Right atrium auricular region (tissue), 2 donors: ENCODE measurements at regions not wholly inside any gene's neighbourhood (a gene's known extent, or its start where the extent isn't known, plus 50 kb on each side); places are given as distances from the start of the nearest gene placed in this dataset.

Source experiments
- DNase-seq: peaks from one replicate; pipeline ENCODE4 v3.0.0-alpha.2; 2019; ENCODE audit warnings: low spot score
- H3K27ac ChIP-seq, 2 donors: fragments of 200-600 bp; sonication (generic); 1 replicate in 1 of 2; 2 replicates in 1 of 2; pipeline ENCODE4 v1.5.1; 2016 to 2019
- H3K27me3 ChIP-seq, 2 donors: fragments of 200-600 bp; sonication (generic); one replicate each; pipeline versions ENCODE4 v1.5.1 to v1.6.0; 2017 to 2019
- H3K36me3 ChIP-seq: fragments of 200-600 bp; sonication (generic); one replicate; pipeline ENCODE4 v1.5.1; 2016
- H3K4me1 ChIP-seq, 2 donors: fragments of 200-600 bp; sonication (generic); one replicate each; pipeline versions ENCODE4 v1.5.1 to v1.6.0; 2017 to 2019
- H3K4me3 ChIP-seq, 2 donors: fragments of 200-600 bp; sonication (generic); 1 replicate in 1 of 2; 2 replicates in 1 of 2; pipeline ENCODE4 v1.5.1; 2017 to 2019; ENCODE audit warnings: mild to moderate bottlenecking in 1 of 2, moderate library complexity in 1 of 2
- H3K9me3 ChIP-seq, 2 donors: fragments of 200-600 bp; sonication (generic); one replicate each; pipeline ENCODE4 v1.5.1; 2019
- TF ChIP-seq, protein P1 (sequence below), 2 donors: fragments of 200-600 bp; sonication (generic); IDR thresholded peaks; one replicate each; pipeline ENCODE4 v1.5.1; 2019; ENCODE audit warnings: antibody characterized with exemption in 2 of 2

GRCh38 chr2:15865923-15866322, 74.4 kb upstream of the MYCN start:
- Histone ChIP-seq H3K9me3 (peaks cover 0 to 8% of the 10 kb centered on the region in 2 donors), H3K27ac (no peak overlapping the region), H3K36me3 (no peaks in the 10 kb centered on the region), H3K4me3 (no peak overlapping the region), H3K4me1 (no peaks in the 10 kb centered on the region), H3K27me3 (no peaks in the 10 kb centered on the region)
- TF ChIP-seq, protein P1, sequence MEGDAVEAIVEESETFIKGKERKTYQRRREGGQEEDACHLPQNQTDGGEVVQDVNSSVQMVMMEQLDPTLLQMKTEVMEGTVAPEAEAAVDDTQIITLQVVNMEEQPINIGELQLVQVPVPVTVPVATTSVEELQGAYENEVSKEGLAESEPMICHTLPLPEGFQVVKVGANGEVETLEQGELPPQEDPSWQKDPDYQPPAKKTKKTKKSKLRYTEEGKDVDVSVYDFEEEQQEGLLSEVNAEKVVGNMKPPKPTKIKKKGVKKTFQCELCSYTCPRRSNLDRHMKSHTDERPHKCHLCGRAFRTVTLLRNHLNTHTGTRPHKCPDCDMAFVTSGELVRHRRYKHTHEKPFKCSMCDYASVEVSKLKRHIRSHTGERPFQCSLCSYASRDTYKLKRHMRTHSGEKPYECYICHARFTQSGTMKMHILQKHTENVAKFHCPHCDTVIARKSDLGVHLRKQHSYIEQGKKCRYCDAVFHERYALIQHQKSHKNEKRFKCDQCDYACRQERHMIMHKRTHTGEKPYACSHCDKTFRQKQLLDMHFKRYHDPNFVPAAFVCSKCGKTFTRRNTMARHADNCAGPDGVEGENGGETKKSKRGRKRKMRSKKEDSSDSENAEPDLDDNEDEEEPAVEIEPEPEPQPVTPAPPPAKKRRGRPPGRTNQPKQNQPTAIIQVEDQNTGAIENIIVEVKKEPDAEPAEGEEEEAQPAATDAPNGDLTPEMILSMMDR (IDR thresholded peaks at IDR 0.05), result no peak
- DNase-seq, result no peak

GRCh38 chr2:15866563-15867193, 73.7 kb upstream of the MYCN start:
- DNase-seq, result no peak
- TF ChIP-seq, protein P1 (IDR thresholded peaks at IDR 0.05), result no peak
- Histone ChIP-seq H3K9me3 (peaks cover 0 to 8% of the 10 kb centered on the region in 2 donors), H3K4me3 (no peak overlapping the region), H3K36me3 (no peaks in the 10 kb centered on the region), H3K27me3 (no peaks in the 10 kb centered on the region), H3K27ac (no peak overlapping the region), H3K4me1 (no peaks in the 10 kb centered on the region)

DNA sequence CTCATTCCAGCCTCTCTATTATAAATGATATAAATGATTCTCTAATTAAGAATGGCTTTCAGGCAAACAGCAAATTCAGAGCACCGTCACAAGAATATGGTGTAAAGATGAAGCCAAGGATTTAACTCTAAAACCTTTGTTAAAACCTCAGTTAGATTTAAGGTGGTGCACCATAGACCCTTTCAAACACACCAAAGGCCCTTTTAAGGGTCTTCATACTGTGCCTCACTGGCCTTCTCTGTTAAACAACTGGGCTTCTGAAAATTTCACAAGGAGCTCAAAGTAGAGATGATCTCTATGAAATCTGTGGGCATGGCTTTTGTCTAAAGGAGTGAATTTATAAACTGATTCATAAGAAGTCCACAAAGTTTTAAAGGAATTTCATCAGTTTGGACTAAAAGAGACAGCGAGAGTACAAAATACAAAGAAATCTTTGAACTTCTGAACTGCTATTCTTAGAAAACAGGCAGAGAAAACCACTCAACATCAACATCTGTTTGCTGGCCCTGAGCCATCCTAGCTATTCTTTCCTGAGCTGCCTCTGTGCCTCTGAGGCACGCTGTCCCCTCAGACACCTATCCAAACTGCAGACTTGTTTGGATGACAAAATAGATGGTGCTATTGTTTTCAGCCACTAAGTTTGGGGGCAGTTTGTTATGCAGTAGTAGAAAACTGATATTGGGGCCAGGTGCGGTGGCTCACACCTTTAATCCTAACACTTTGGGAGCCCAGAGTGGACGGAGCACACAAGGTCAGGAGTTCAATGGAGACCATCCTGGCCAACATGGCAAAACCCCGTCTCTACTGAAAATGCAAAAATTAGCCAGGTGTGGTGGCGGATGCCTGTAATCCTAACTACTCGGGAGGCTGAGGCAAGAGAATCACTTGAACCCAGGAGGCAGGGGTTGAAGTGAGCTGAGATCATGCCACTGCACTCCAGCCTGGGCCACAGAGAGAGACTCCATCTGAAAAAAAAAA, 72.9 kb upstream of the MYCN start:
- no peaks in the 10 kb centered on the region for H3K27me3 ChIP-seq
- peaks cover 0 to 8% of the 10 kb centered on the region in 2 donors for H3K9me3 ChIP-seq
- TF ChIP-seq, protein P1 (IDR thresholded peaks at IDR 0.05), result no peak

DNA sequence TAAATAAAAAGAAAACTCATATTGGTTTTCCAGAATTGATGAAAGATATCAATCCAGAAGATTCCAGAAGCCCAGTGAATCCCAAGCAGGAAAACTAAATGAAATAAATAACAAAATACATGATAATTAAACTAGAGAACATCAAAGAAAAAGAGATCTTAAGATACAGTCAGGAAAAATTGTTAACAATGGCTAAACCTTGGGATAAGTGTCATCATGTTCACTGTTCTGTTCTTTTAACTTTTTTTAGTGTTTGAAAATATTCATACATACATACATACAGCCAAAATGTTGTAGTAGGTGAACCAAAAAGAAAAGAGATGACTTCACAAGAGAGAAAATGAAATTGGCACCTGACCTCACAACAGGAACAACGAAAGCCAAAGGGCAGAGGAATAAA, 72.2 kb upstream of the MYCN start:
- Histone ChIP-seq H3K27me3 (no peaks in the 10 kb centered on the region), H3K4me3 (no peak overlapping the region), H3K27ac (no peak overlapping the region), H3K4me1 (no peaks in the 10 kb centered on the region), H3K9me3 (peaks cover 0 to 8% of the 10 kb centered on the region in 2 donors), H3K36me3 (no peaks in the 10 kb centered on the region)
- TF ChIP-seq, protein P1 (IDR thresholded peaks at IDR 0.05), result no peak
- DNase-seq, result no peak

More for the DNA sequence above, 72.9 kb upstream of the MYCN start:
- no peak overlapping the region for H3K4me3 ChIP-seq
- no peak overlapping the region for H3K27ac ChIP-seq
- no peaks in the 10 kb centered on the region for H3K36me3 ChIP-seq
- H3K4me1 ChIP-seq, result no peaks in the 10 kb centered on the region
- DNase-seq, result no peak

GRCh38 chr2:15868704-15869103, 71.6 kb upstream of the MYCN start:
- no peak overlapping the region for H3K27ac ChIP-seq
- H3K9me3 ChIP-seq, result peaks cover 0 to 8% of the 10 kb centered on the region in 2 donors
- H3K4me3 ChIP-seq, result no peak overlapping the region
- H3K4me1 ChIP-seq, result no peaks in the 10 kb centered on the region
- TF ChIP-seq, protein P1 (IDR thresholded peaks at IDR 0.05), result no peak
- no peaks in the 10 kb centered on the region for H3K27me3 ChIP-seq
- no peak for DNase-seq
- no peaks in the 10 kb centered on the region for H3K36me3 ChIP-seq
